A549 (cell line): ENCODE measurements at regions not wholly inside any gene's neighbourhood (a gene's known extent, or its start where the extent isn't known, plus 50 kb on each side); places are given as distances from the start of the nearest gene placed in this dataset.

Experiments
- ATAC-seq, 2 experiments: fragments of 200-7000 bp in 1 of 2; fragments of >200 bp in 1 of 2; cut with Nextera tagmentation in 1 of 2; cut with Tn5 transposase in 1 of 2; 3 replicates each; pipeline versions ENCODE4 v1.8.0 to v1.9.1; 2018 to 2020; ENCODE audit warnings: mild to moderate bottlenecking in 1 of 2, moderate library complexity in 1 of 2
- CTCF ChIA-PET: fragments of 300-600 bp; sonication (Branson Sonifier 250); formaldehyde crosslinking; extraction: SDS; loops from one replicate; lab custom pipeline; 2021; ENCODE audit warnings: antibody characterized with exemption, inconsistent platforms; lab: Yijun Ruan, JAX
- POLR2A ChIA-PET: fragments of 350-600 bp; formaldehyde crosslinking; extraction: SDS; loops from one replicate; lab custom pipeline; 2021; ENCODE audit warnings: antibody characterized with exemption, inconsistent platforms; lab: Yijun Ruan, JAX
- DNase-seq, 2 experiments: peaks; one replicate each; pipeline versions ENCODE4 v3.0.0 to v3.0.0-alpha.2; 2011 to 2016; ENCODE audit warnings: low read depth in 1 of 2, low spot score in 1 of 2
- FAIRE-seq: peaks from 2 replicates; lab custom pipeline; 2011; peaks lifted over from hg19 to GRCh38; lab: Jason Lieb, UNC
- H3K27ac ChIP-seq, 2 experiments: fragments of >200 bp; sonication (Bioruptor Twin); formaldehyde crosslinking; 3 replicates each; pipeline ENCODE4 v1.5.1; 2016 to 2017
- H3K4me1 ChIP-seq: fragments of >200 bp; sonication (Bioruptor Twin); formaldehyde crosslinking; 3 replicates; pipeline ENCODE4 v1.6.1; 2016
- H3K4me2 ChIP-seq: fragments of >200 bp; sonication (Bioruptor Twin); formaldehyde crosslinking; 3 replicates; pipeline ENCODE4 v1.6.1; 2016
- H3K4me3 ChIP-seq: fragments of >200 bp; sonication (Bioruptor Twin); formaldehyde crosslinking; 3 replicates; pipeline ENCODE4 v1.5.1; 2016
- H3K9me3 ChIP-seq: fragments of >200 bp; sonication (Bioruptor Twin); formaldehyde crosslinking; 3 replicates; pipeline ENCODE4 v1.6.1; 2016
- BHLHE40 ChIP-seq: IDR thresholded peaks from 2 replicates; pipeline ENCODE4 v1.6.1; 2012; ENCODE audit warnings: low read depth, low read length, inconsistent platforms
- CBX8 ChIP-seq: fragments of 200-600 bp; sonication (generic); IDR thresholded peaks from 2 replicates; pipeline ENCODE4 v1.6.1; 2016
- ELK1 ChIP-seq: fragments of 150-350 bp; IDR thresholded peaks from 2 replicates; pipeline ENCODE4 v1.6.1; 2014; ENCODE audit warnings: low read depth, mild to moderate bottlenecking, low read length
- GATA3 ChIP-seq: IDR thresholded peaks from 2 replicates; pipeline ENCODE4 v1.6.1; 2012; ENCODE audit warnings: borderline replicate concordance
- HEYL ChIP-seq: fragments of 250-450 bp; sonication (Bioruptor Pico); IDR thresholded peaks from 2 replicates; pipeline ENCODE4 v1.8.0; 2021; ENCODE audit warnings: mild to moderate bottlenecking, moderate library complexity
- HMGXB4 ChIP-seq: fragments of 250-450 bp; sonication (Bioruptor Pico); IDR thresholded peaks from 2 replicates; pipeline ENCODE4 v1.5.0; 2021; ENCODE audit warnings: mild to moderate bottlenecking, moderate library complexity, borderline replicate concordance
- HOXA7 ChIP-seq: fragments of 250-450 bp; sonication (Bioruptor Pico); IDR thresholded peaks from 2 replicates; pipeline ENCODE4 v1.5.0; 2020; ENCODE audit warnings: mild to moderate bottlenecking, moderate library complexity
- HOXB5 ChIP-seq: fragments of 250-450 bp; sonication (Bioruptor Pico); IDR thresholded peaks from 2 replicates; pipeline ENCODE4 v1.5.0; 2020; ENCODE audit warnings: mild to moderate bottlenecking, moderate library complexity
- JUNB ChIP-seq: fragments of >200 bp; sonication (Bioruptor Twin); formaldehyde crosslinking; IDR thresholded peaks from 2 replicates; pipeline ENCODE4 v1.6.1; 2016
- KDM1A ChIP-seq: fragments of 200-600 bp; sonication (generic); IDR thresholded peaks from 2 replicates; pipeline ENCODE4 v1.6.1; 2016; ENCODE audit warnings: low read depth, mild to moderate bottlenecking
- KDM5A ChIP-seq: fragments of 200-600 bp; sonication (generic); IDR thresholded peaks from 2 replicates; pipeline ENCODE4 v1.6.1; 2016; ENCODE audit warnings: antibody characterized with exemption, mild to moderate bottlenecking
- MAFK ChIP-seq: fragments of 450-650 bp; IDR thresholded peaks from 2 replicates; pipeline ENCODE4 v1.6.1; 2014; ENCODE audit not compliant: partially characterized antibody
- MAZ ChIP-seq: fragments of 150-350 bp; IDR thresholded peaks from 2 replicates; pipeline ENCODE4 v1.6.1; 2014; ENCODE audit warnings: antibody characterized with exemption, low read depth, low read length, borderline replicate concordance
- NFE2L2 ChIP-seq: fragments of 150-350 bp; conservative IDR thresholded peaks from 2 replicates; pipeline ENCODE4 v1.6.1; 2014; ENCODE audit warnings: low read length
- RAD21 ChIP-seq, 2 experiments: fragments of >200 bp in 1 of 2; sonication (Bioruptor Twin) in 1 of 2; formaldehyde crosslinking in 1 of 2; IDR thresholded peaks in 1 of 2; conservative IDR thresholded peaks in 1 of 2; 2 replicates in 1 of 2; 3 replicates in 1 of 2; pipeline ENCODE4 v1.6.1; 2012 to 2018; ENCODE audit warnings: inconsistent platforms in 1 of 2
- RARB ChIP-seq: fragments of 250-450 bp; sonication (Bioruptor Pico); IDR thresholded peaks from 2 replicates; pipeline ENCODE4 v1.8.0; 2021; ENCODE audit warnings: mild to moderate bottlenecking, moderate library complexity
- SMC3 ChIP-seq: fragments of >200 bp; sonication (Bioruptor Twin); formaldehyde crosslinking; IDR thresholded peaks from 3 replicates; pipeline ENCODE4 v1.6.1; 2018; ENCODE audit warnings: inconsistent platforms
- SREBF2 ChIP-seq: fragments of 450-650 bp; IDR thresholded peaks from 2 replicates; pipeline ENCODE4 v1.6.1; 2014; ENCODE audit warnings: mild to moderate bottlenecking, moderate library complexity
- USF2 ChIP-seq: fragments of 450-650 bp; IDR thresholded peaks from 2 replicates; pipeline ENCODE4 v1.6.1; 2014; ENCODE audit warnings: antibody characterized with exemption
- WGBS: methylation state at CpG from one replicate; pipeline ENCODE4 v1.1.6; 2017; ENCODE audit errors: missing lambda C conversion rate; 5-methylcytosine and 5-hydroxymethylcytosine counted together
- TF ChIP-seq, protein P1 (sequence below): IDR thresholded peaks from 2 replicates; pipeline ENCODE4 v1.6.1; 2012; ENCODE audit warnings: low read depth, borderline replicate concordance
- TF ChIP-seq, protein P2 (sequence below): fragments of >200 bp; sonication (Bioruptor Twin); formaldehyde crosslinking; IDR thresholded peaks from 2 replicates; pipeline ENCODE4 v1.6.1; 2016
- TF ChIP-seq, protein P3 (sequence below): IDR thresholded peaks from 2 replicates; pipeline ENCODE4 v1.6.1; 2012
- TF ChIP-seq, protein P4 (sequence below): IDR thresholded peaks from 2 replicates; pipeline ENCODE4 v1.6.1; 2012

GRCh38 chr12:61525331-61525730 is 734.9 kb upstream of the USP15 start:
- 29% methylated on average over 3 of the region's 3 CpGs for WGBS
- Histone ChIP-seq H3K4me2 (no peak overlapping the region), H3K4me1 (no peaks in the 10 kb centered on the region), H3K9me3 (no peaks in the 10 kb centered on the region), H3K4me3 (no peak overlapping the region), H3K27ac (no peak overlapping the region)
- no peak for FAIRE-seq
- ChIA-PET POLR2A (no interaction called here), CTCF (interaction anchor here (0.6 kb wide), 1 partner anchor 160 kb away, joined by 3 read pairs; no protein-coding TSS in a partner anchor)
- no peak for TF ChIP-seq RARB
- no peak for TF ChIP-seq CBX8
- no peak for TF ChIP-seq MAZ
- no peak for TF ChIP-seq SMC3
- no peak for ATAC-seq
- no peak for DNase-seq

DNA sequence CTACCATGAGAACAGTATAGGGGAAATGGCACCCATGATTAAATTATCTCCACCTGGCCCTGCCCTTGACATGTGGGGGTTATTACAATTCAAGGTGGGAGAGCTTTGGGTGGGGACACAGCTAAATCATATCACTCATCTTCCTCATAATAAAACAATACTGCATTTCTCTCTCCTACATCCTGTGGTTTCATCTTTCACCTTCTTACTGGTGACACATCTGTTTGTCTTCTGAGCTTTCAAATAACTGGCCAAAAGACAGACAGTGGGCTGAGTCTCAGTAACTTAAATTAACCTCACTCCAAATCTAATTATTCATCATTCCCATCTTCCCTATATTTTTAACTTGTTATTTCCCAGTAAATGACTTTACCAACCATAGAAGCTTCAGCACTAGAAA is 729.7 kb upstream of the USP15 start:
- FAIRE-seq = no peak
- Histone ChIP-seq H3K9me3 (no peaks in the 10 kb centered on the region), H3K4me1 (no peaks in the 10 kb centered on the region), H3K4me2 (no peak overlapping the region), H3K4me3 (no peak overlapping the region), H3K27ac (no peak overlapping the region)
- ATAC-seq = no peak
- TF ChIP-seq HMGXB4 (no peak), HOXA7 (CRISPR knock-in tag) (no peak), KDM5A (no peak), MAZ (no peak), BHLHE40 (no peak), MAFK (no peak), USF2 (no peak), HOXB5 (CRISPR knock-in tag) (no peak), SREBF2 (no peak), GATA3 (no peak), JUNB (no peak), ELK1 (no peak), RAD21 (conservative IDR thresholded peaks at IDR 0.05 in 1 of 2, IDR thresholded peaks at IDR 0.05 in 1 of 2) (no peak), HEYL (no peak), KDM1A (no peak), NFE2L2 (no peak)
- TF ChIP-seq, protein P1, sequence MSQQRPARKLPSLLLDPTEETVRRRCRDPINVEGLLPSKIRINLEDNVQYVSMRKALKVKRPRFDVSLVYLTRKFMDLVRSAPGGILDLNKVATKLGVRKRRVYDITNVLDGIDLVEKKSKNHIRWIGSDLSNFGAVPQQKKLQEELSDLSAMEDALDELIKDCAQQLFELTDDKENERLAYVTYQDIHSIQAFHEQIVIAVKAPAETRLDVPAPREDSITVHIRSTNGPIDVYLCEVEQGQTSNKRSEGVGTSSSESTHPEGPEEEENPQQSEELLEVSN = no peak
- TF ChIP-seq, protein P2, sequence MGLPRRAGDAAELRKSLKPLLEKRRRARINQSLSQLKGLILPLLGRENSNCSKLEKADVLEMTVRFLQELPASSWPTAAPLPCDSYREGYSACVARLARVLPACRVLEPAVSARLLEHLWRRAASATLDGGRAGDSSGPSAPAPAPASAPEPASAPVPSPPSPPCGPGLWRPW = no peak
- TF ChIP-seq, protein P3, sequence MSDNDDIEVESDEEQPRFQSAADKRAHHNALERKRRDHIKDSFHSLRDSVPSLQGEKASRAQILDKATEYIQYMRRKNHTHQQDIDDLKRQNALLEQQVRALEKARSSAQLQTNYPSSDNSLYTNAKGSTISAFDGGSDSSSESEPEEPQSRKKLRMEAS = no peak
- TF ChIP-seq, protein P4, sequence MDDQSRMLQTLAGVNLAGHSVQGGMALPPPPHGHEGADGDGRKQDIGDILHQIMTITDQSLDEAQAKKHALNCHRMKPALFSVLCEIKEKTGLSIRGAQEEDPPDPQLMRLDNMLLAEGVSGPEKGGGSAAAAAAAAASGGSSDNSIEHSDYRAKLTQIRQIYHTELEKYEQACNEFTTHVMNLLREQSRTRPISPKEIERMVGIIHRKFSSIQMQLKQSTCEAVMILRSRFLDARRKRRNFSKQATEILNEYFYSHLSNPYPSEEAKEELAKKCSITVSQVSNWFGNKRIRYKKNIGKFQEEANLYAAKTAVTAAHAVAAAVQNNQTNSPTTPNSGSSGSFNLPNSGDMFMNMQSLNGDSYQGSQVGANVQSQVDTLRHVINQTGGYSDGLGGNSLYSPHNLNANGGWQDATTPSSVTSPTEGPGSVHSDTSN = no peak
- ChIA-PET POLR2A (no interaction called here), CTCF (interaction anchor here (1.0 kb wide), 1 partner anchor 17 kb away, joined by 3 read pairs; no protein-coding TSS in a partner anchor)
- DNase-seq = no peak
